Esophagus muscularis mucosa (tissue), 3 donors: ENCODE measurements at regions not wholly inside any gene's neighbourhood (a gene's known extent, or its start where the extent isn't known, plus 50 kb on each side); places are given as distances from the start of the nearest gene placed in this dataset.

Source experiments
- POLR2A ChIP-seq: fragments of 450-650 bp; IDR thresholded peaks from one replicate; pipeline ENCODE4 v1.6.1; 2017; ENCODE audit warnings: antibody characterized with exemption, moderate library complexity, mild to moderate bottlenecking, low read depth
- POLR2AphosphoS5 ChIP-seq, 2 donors: sonication (generic); formaldehyde crosslinking; IDR thresholded peaks; one replicate each; pipeline ENCODE4 v1.6.1; 2017; ENCODE audit warnings: antibody characterized with exemption in 2 of 2
- TF ChIP-seq, protein P1 (sequence below), 3 experiments: fragments of 200-600 bp in 2 of 3; fragments of 450-650 bp in 1 of 3; sonication (generic) in 2 of 3; IDR thresholded peaks; one replicate each; pipeline ENCODE4 v1.5.1; 2017 to 2019; ENCODE audit warnings: antibody characterized with exemption in 3 of 3, mild to moderate bottlenecking in 2 of 3, moderate library complexity in 1 of 3

DNA sequence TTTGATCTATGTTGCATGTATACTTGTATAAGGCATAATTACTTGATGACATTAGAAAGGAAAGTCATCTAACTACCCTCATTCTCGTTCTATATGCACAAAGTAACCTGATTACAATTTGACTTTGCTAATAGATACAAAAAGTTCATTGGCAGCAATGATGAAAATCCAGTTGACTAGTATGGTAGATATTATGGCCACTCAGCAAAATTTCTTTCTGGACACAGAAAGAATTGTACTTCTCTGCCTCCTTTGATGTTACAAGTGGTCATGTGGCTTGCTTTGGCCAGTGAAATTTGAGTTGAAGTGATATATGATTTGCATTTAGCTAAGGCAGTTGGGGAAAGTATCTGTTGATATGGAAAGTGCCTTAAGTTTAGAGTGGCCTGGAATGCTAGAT lies 723.7 kb upstream of the ARRDC3 start:
- TF ChIP-seq POLR2AphosphoS5 (IDR thresholded peaks at IDR 0.05) (no peak), POLR2A (no peak)
- TF ChIP-seq, protein P1, sequence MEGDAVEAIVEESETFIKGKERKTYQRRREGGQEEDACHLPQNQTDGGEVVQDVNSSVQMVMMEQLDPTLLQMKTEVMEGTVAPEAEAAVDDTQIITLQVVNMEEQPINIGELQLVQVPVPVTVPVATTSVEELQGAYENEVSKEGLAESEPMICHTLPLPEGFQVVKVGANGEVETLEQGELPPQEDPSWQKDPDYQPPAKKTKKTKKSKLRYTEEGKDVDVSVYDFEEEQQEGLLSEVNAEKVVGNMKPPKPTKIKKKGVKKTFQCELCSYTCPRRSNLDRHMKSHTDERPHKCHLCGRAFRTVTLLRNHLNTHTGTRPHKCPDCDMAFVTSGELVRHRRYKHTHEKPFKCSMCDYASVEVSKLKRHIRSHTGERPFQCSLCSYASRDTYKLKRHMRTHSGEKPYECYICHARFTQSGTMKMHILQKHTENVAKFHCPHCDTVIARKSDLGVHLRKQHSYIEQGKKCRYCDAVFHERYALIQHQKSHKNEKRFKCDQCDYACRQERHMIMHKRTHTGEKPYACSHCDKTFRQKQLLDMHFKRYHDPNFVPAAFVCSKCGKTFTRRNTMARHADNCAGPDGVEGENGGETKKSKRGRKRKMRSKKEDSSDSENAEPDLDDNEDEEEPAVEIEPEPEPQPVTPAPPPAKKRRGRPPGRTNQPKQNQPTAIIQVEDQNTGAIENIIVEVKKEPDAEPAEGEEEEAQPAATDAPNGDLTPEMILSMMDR (IDR thresholded peaks at IDR 0.05), result no peak
